ENCODE measurements at regions not wholly inside any gene's neighbourhood (a gene's known extent, or its start where the extent isn't known, plus 50 kb on each side); places are given as distances from the start of the nearest gene placed in this dataset.

DNA sequence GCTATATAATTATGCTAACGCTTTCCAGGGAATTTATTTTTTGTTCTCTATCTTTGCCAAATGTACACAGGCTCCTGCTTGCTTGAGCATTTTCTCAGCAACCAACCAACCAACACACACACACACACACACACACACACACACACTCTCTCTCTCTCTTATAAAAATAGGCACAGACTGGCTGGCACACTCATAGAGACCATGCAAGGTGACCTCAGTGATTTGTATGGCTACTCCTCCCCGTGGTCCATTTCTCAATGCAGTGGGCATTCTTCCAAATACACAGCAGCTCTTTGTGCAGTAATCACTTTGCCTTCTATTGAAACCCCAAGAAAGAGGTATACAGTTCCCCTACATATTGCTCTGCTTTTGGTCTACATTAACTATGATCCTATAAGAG, 416.0 kb downstream of the MAN2A1 start:
- H3K4me3 Mint-ChIP-seq = no peak overlapping the region
- no peak for TF ChIP-seq CTCF (IDR thresholded peaks at IDR 0.05)
- no peaks in the 10 kb centered on the region for H3K9me3 Mint-ChIP-seq
- H3K27me3 Mint-ChIP-seq (ENCODE audit: low read depth in 2 of 2) = no peaks in the 10 kb centered on the region
- ATAC-seq (no peak), DNase-seq (no peak)
- 82% methylated on average over 2 of the region's 2 CpGs for WGBS (ENCODE audit: insufficient coverage)
- H3K36me3 Mint-ChIP-seq = no peaks in the 10 kb centered on the region
- no peak overlapping the region for H3K27ac ChIP-seq (ENCODE audit: low read length)
- no peaks in the 10 kb centered on the region for H3K9me3 ChIP-seq (ENCODE audit: control insufficient read depth, insufficient read depth, low read length)
- H3K27me3 ChIP-seq (ENCODE audit: control insufficient read depth, insufficient read depth, low read length) = no peaks in the 10 kb centered on the region
- H3K4me3 ChIP-seq (ENCODE audit: low read length) = no peak overlapping the region
- no peaks in the 10 kb centered on the region for H3K36me3 ChIP-seq (ENCODE audit: control insufficient read depth, insufficient read depth, low read length)
- intact Hi-C loops (cut with micrococcal nuclease) = no loop called here
- H3K4me1 Mint-ChIP-seq = peaks cover 13 to 21% of the 10 kb centered on the region in 2 donors
- peaks cover 3% of the 10 kb centered on the region for H3K4me1 ChIP-seq (ENCODE audit: control insufficient read depth, insufficient read depth, low read length)
- no peak overlapping the region for H3K27ac Mint-ChIP-seq

DNA sequence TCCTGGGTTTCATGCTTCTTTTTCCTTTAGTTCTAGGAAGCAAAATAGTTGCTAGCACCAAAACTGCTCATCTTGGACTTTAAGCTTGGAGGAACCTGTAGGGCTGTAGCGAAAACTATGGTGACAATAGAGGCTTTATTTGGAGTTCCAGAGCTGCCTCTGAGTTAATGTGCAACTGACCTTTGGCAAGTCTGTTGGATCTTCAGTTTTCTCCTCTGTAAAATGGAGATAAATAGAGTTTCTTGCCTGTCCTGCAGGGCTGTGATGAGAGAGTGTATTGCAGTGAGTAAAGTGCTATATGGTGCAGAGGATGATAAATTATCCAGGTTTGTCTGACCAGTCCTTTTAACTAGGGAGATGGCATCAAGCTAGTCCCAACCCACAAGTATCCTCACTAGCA, 417.0 kb downstream of the MAN2A1 start:
- no peaks in the 10 kb centered on the region for H3K9me3 Mint-ChIP-seq
- H3K27ac ChIP-seq (ENCODE audit: low read length) = no peak overlapping the region
- intact Hi-C loops (cut with micrococcal nuclease) = no loop called here
- no peaks in the 10 kb centered on the region for H3K27me3 Mint-ChIP-seq (ENCODE audit: low read depth in 2 of 2)
- no peak overlapping the region for H3K4me3 Mint-ChIP-seq
- no peak for ATAC-seq
- no peaks in the 10 kb centered on the region for H3K36me3 ChIP-seq (ENCODE audit: control insufficient read depth, insufficient read depth, low read length)
- no peaks in the 10 kb centered on the region for H3K9me3 ChIP-seq (ENCODE audit: control insufficient read depth, insufficient read depth, low read length)
- H3K4me3 ChIP-seq (ENCODE audit: low read length) = no peak overlapping the region
- peaks cover 13 to 21% of the 10 kb centered on the region in 2 donors for H3K4me1 Mint-ChIP-seq
- H3K27me3 ChIP-seq (ENCODE audit: control insufficient read depth, insufficient read depth, low read length) = no peaks in the 10 kb centered on the region
- no peaks in the 10 kb centered on the region for H3K36me3 Mint-ChIP-seq
- WGBS (ENCODE audit: insufficient coverage) = 93% methylated on average over 1 of the region's 1 CpG
- no peak for DNase-seq
- H3K4me1 ChIP-seq (ENCODE audit: control insufficient read depth, insufficient read depth, low read length) = peaks cover 3% of the 10 kb centered on the region
- TF ChIP-seq CTCF (IDR thresholded peaks at IDR 0.05) = no peak
- H3K27ac Mint-ChIP-seq = no peak overlapping the region

DNA sequence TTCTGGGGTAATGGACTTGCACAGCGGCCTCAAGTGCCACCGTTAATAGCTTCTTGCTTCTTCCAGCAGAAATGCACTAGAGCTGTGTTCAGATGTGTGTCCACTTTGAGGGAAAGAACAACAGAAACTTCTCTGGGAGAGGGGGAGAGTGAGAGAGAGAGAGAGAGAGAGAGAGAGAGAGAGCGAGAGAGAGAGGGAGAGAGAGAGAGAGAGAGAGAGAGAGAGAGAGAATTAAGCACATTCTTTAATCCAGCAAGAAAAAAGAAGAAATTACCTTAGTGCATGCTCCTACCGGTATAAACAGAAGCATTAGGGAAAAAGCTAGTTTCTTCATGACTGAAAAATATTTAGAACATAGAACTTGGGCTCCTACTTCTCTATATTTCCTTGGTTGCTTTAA, 418.8 kb downstream of the MAN2A1 start:
- no peaks in the 10 kb centered on the region for H3K36me3 Mint-ChIP-seq

More for the DNA sequence above, 418.8 kb downstream of the MAN2A1 start:
- peaks cover 3% of the 10 kb centered on the region for H3K4me1 ChIP-seq (ENCODE audit: control insufficient read depth, insufficient read depth, low read length)
- Mint-ChIP-seq H3K9me3 (no peaks in the 10 kb centered on the region), H3K27me3 (ENCODE audit: low read depth in 2 of 2) (no peaks in the 10 kb centered on the region), H3K27ac (no peak overlapping the region), H3K4me3 (no peak overlapping the region), H3K4me1 (peaks cover 13 to 21% of the 10 kb centered on the region in 2 donors)
- no peaks in the 10 kb centered on the region for H3K9me3 ChIP-seq (ENCODE audit: control insufficient read depth, insufficient read depth, low read length)
- intact Hi-C loops (cut with micrococcal nuclease) = no loop called here
- WGBS (ENCODE audit: insufficient coverage) = 97% methylated on average over 3 of the region's 4 CpGs
- H3K4me3 ChIP-seq (ENCODE audit: low read length) = no peak overlapping the region
- no peak overlapping the region for H3K27ac ChIP-seq (ENCODE audit: low read length)
- DNase-seq (no peak), ATAC-seq (no peak)
- no peaks in the 10 kb centered on the region for H3K36me3 ChIP-seq (ENCODE audit: control insufficient read depth, insufficient read depth, low read length)
- no peak for TF ChIP-seq CTCF (IDR thresholded peaks at IDR 0.05)
- H3K27me3 ChIP-seq (ENCODE audit: control insufficient read depth, insufficient read depth, low read length) = no peaks in the 10 kb centered on the region

All from natural killer cell (primary cell).